ENCODE measurements at regions not wholly inside any gene's neighbourhood (a gene's known extent, or its start where the extent isn't known, plus 50 kb on each side); places are given as distances from the start of the nearest gene placed in this dataset.
"Not testable (repeated sequence)": the region's sequence is repeated elsewhere in the genome, so short reads cannot be mapped to it uniquely, and the experiment has no call there.

GRCh38 chr21:6468331-6468860, 4053.0 kb upstream of the TPTE start:
- not testable (repeated sequence) for TF ChIP-seq POLR2A, CTCF, EP300 (IDR thresholded peaks at IDR 0.05)
